DMS 273 (cell line): ENCODE measurements at regions not wholly inside any gene's neighbourhood (a gene's known extent, or its start where the extent isn't known, plus 50 kb on each side); places are given as distances from the start of the nearest gene placed in this dataset.
"Not testable (repeated sequence)": the region's sequence is repeated elsewhere in the genome, so short reads cannot be mapped to it uniquely, and the experiment has no call there.

ENCODE experiments used
- DNase-seq: peaks from one replicate; lab custom pipeline; 2025; ENCODE audit not compliant: unreplicated experiment; lab: John Stamatoyannopoulos, UW

DNA sequence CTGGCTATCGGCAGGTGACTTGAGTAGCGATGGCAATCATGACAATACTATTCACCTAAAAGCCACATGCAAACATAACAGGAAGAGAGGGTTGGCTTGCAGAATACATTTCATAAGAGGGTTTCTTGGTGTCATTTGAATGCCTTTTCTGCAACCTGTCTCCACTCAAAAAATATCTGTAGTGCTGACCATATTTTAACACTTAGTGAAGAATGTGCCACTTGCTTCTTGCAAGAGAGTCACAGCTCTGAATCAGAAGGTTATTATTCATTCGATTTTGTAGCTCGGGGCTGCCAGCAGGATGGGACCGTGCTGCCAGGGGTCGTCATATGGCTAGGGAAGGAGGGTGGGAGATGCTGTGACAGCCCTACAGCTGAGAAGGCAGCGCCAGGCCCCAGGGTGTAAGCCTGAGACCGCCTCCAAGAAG, 152.0 kb upstream of the PITRM1 start:
- no peak for DNase-seq

GRCh38 chr10:3323865-3324498, 151.4 kb upstream of the PITRM1 start:
- DNase-seq, result no peak

DNA sequence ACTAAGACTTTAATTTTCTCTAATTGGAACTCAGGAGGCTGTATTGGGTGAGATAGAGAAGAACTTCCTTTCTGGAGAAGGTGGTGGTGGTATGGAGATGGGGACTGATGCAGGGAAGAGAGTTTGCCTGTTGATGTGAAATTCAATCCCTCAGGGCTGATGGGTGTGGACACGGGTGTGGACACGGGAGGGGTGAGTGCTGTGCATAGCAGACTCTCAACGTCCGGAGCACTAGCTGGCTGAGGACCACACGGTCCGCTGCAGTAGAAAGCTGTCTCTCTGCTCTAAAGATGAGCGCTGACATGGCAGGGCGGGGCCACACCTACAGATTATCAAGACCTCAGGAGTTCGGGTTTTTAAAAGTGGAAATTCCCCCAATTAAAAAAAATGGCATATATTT, 148.5 kb upstream of the PITRM1 start:
- DNase-seq, result no peak

- DNase-seq, result no peak
These were observed 147.2 kb upstream of the PITRM1 start for GRCh38 chr10:3319811-3320226.

GRCh38 chr10:3318480-3318807, 145.9 kb upstream of the PITRM1 start:
- not testable (repeated sequence) for DNase-seq

DNA sequence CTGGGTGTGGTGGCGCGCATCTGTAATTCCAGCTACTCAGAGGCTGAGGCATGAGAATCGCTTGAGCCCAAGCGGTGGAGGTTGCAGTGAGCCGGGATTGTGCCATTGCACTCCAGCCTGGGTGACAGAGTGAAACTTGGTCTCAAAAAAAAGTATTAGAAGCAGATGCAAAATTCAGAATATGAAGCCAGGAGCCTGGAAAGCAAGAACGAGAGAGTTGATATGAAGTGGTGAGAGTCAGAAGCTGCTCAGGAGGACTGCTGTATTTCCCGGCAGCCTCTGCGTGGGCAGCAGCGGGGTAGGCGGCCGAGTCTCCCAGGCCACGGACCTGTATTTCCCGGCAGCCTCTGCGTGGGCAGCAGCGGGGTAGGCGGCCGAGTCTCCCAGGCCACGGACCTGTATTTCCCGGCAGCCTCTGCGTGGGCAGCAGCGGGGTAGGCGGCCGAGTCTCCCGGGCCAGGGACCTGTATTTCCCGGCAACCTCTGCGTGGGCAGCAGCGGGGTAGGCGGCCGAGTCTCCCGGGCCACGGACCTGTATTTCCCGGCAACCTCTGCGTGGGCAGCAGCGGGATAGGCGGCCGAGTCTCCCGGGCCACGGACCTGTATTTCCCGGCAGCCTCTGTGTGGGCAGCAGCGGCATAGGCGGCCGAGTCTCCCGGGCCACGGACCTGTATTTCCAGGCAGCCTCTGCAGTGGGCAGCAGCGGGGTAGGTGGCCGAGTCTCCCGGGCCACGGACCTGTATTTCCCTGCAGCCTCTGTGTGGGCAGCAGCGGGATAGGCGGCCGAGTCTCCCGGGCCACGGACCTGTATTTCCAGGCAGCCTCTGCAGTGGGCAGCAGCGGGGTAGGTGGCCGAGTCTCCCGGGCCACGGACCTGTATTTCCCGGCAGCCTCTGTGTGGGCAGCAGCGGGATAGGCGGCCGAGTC, 145.2 kb upstream of the PITRM1 start:
- not testable (repeated sequence) for DNase-seq

- not testable (repeated sequence) for DNase-seq
These were observed 142.0 kb upstream of the PITRM1 start for GRCh38 chr10:3314445-3315085.

DNA sequence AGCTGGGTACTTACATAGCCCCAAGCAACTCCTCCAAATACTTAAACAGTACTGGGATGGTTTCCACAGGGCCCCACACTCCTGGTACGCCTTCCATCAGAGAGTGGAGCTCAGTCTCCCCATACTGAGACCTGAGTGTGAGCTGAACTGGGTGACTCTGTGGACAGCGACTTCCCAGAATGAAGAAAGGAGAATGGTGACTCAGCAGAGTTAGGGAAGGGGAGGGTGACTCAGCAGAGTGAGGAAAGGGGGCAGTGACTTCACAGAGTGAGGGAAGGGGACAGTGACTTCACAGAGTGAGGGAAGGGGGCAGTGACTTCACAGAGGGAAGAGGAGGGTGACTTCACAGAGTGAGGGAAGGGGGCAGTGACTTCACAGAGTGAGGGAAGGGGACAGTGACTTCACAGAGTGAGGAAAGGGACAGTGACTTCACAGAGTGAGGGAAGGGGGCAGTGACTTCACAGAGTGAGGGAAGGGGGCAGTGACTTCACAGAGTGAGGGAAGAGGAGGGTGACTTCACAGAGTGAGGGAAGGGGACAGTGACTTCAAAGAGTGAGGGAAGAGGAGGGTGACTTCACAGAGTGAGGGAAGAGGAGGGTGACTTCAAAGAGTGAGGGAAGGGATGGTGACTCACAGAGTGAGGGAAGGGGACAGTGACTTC, 141.3 kb upstream of the PITRM1 start:
- not testable (repeated sequence) for DNase-seq

GRCh38 chr10:3312403-3312940, 139.9 kb upstream of the PITRM1 start:
- DNase-seq, result no peak

- DNase-seq, result no peak
These were observed 137.6 kb upstream of the PITRM1 start for GRCh38 chr10:3310016-3310784.

DNA sequence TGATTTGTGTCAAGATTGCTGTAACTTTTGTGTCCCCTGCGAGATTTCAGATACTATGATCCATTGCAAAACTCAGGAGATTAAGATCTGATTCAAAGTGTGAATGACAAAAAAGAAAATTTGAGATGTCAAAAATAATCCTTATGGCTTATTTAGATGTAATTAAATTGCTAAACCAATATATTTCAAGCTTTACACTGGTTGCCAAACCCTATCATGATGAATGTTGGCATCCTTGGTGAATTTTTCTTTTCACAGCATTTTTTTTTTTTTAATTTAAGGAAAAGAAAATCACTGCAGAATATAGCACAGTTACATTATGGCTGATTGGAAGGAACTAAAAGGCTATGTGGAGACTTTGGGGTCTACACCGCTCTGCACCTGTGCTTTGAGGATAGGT, 133.5 kb upstream of the PITRM1 start:
- DNase-seq, result no peak

- DNase-seq, result no peak
These were observed 123.1 kb upstream of the PITRM1 start for GRCh38 chr10:3295582-3296151.

GRCh38 chr10:3294919-3295581, 122.5 kb upstream of the PITRM1 start:
- no peak for DNase-seq

DNA sequence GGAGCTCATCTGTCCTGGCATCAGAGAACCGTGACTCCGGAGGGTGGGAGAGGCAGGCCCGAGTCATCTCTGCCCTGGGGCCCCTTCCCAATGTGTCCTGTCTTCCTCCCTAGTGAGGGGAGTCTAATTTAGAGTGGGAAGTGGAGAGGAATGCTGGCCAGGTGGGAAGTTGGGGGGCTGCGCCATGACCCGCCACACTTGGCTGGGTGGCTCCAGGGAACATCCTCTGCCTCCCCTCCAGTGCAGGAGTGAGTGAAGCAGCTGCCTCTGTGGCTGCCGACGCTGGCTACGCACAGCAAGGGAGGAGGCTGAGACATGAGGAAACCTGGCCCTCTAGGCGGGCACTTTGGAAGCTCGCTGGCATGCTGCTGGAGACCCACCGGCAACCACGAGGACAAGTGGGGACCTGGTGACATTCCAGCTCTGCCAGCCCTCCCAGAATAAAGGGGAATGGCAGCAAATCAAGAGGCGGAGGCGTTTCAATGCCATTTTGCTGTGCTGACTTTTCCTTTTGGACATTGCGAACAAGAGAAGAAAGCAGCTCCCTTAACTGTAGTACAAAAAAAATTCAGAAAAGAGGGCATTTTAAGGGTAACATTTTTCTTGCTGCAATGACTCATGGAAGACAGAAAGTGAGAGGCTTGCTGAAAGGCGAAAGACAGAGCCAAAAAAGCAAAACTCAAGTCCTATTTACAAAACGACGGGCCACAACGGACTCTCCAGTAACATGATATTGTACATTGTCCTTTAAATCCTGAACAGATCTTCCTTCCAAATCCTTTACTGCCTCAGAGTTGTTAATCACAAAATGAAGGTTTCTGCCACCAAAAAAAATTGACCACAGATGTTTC, 121.2 kb upstream of the PITRM1 start:
- no peak for DNase-seq

DNA sequence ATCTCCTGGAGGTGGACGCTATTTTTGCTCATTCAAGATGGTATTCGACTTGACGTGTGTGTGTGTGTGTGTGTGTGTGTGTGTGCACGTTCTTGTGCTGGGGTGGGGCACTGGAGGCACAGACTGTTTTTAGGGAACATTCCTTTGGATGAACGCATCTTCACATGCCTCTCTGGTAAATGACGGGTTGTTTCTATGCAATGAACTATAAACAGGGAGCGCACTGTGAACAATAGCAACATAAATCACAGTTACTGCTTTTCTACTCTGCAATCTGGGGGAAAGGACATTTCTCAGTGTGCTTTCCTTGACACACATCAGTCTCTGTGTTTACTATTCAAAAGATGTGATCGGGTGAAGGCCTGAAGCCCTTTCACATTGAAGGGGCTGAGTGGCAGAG, 120.1 kb upstream of the PITRM1 start:
- DNase-seq, result no peak

GRCh38 chr10:3290550-3290949, 118.0 kb upstream of the PITRM1 start:
- no peak for DNase-seq

GRCh38 chr10:3287572-3288445, 115.2 kb upstream of the PITRM1 start:
- DNase-seq, result no peak

DNA sequence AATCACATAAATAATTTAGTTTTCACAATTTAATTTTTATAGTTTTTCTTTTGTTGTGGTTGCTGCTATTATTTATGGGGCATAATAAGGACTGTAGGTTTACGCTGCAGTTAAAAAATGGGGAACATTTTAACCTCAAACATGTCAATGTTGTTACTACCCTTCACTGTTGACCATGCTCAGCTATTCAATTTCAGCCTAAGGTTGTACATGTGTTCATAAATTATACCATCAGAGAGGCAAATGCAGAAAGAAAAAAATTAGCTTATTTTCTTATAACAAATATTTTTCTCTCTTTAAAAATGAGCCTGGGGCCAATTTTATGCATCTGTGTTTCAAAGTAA, 110.1 kb upstream of the PITRM1 start:
- DNase-seq, result no peak
